HepG2 (cell line): ENCODE measurements at regions not wholly inside any gene's neighbourhood (a gene's known extent, or its start where the extent isn't known, plus 50 kb on each side); places are given as distances from the start of the nearest gene placed in this dataset.

Experiments used
- ATRX ChIP-seq: sonication (generic); formaldehyde crosslinking; IDR thresholded peaks from 2 replicates; pipeline ENCODE4 v1.4.0; 2020; ENCODE audit warnings: missing genetic modification reagents, borderline replicate concordance
- KAT2B ChIP-seq: fragments of 150-350 bp; IDR thresholded peaks from 2 replicates; pipeline ENCODE4 v1.6.1; 2014; ENCODE audit warnings: low read depth, low read length, borderline replicate concordance
- NFKBIZ ChIP-seq: IDR thresholded peaks from 2 replicates; pipeline ENCODE4 v1.6.1; 2018; ENCODE audit warnings: missing genetic modification reagents, missing compliant biosample characterization
- NFYC ChIP-seq: IDR thresholded peaks from 2 replicates; pipeline ENCODE4 v1.6.1; 2016; ENCODE audit warnings: missing genetic modification reagents, missing compliant biosample characterization
- NKX3-1 ChIP-seq: sonication (generic); formaldehyde crosslinking; IDR thresholded peaks from 2 replicates; pipeline ENCODE4 v1.5.0; 2020; ENCODE audit warnings: missing genetic modification reagents
- NPAS2 ChIP-seq: sonication (generic); formaldehyde crosslinking; IDR thresholded peaks from 2 replicates; pipeline ENCODE4 v1.8.0; 2022; ENCODE audit warnings: mild to moderate bottlenecking, missing genetic modification reagents, borderline replicate concordance
- RBFOX2 ChIP-seq: fragments of 200-400 bp; formaldehyde crosslinking; IDR thresholded peaks from 2 replicates; pipeline ENCODE4 v1.6.1; 2017; ENCODE audit warnings: low read depth, mild to moderate bottlenecking, low read length
- SMAD1 ChIP-seq: sonication (generic); formaldehyde crosslinking; IDR thresholded peaks from 2 replicates; pipeline ENCODE4 v1.4.0; 2020; ENCODE audit warnings: missing genetic modification reagents, low read depth, mild to moderate bottlenecking, borderline replicate concordance
- TCF12 ChIP-seq, 2 experiments: fragments of 450-650 bp in 1 of 2; sonication (generic) in 1 of 2; formaldehyde crosslinking in 1 of 2; IDR thresholded peaks; 2 replicates each; pipeline versions ENCODE4 v1.6.1 to v1.8.0; 2017 to 2022; ENCODE audit warnings: antibody characterized with exemption in 1 of 2, mild to moderate bottlenecking in 1 of 2, missing genetic modification reagents in 1 of 2, moderate library complexity in 1 of 2
- YY1 ChIP-seq: IDR thresholded peaks from 2 replicates; pipeline ENCODE4 v1.6.1; 2011; ENCODE audit warnings: low read length, low read depth, moderate library complexity, mild to moderate bottlenecking; ENCODE audit not compliant: insufficient read depth, insufficient replicate concordance
- ZBTB38 ChIP-seq: sonication (generic); formaldehyde crosslinking; IDR thresholded peaks from 2 replicates; pipeline ENCODE4 v1.5.1; 2020; ENCODE audit warnings: mild to moderate bottlenecking, missing genetic modification reagents
- ZFP82 ChIP-seq: sonication (generic); formaldehyde crosslinking; IDR thresholded peaks from 2 replicates; pipeline ENCODE4 v1.5.1; 2020; ENCODE audit warnings: mild to moderate bottlenecking, missing genetic modification reagents, borderline replicate concordance
- ZMYM3 ChIP-seq: sonication (generic); formaldehyde crosslinking; IDR thresholded peaks from 2 replicates; pipeline ENCODE4 v1.5.1; 2020; ENCODE audit warnings: mild to moderate bottlenecking, missing genetic modification reagents
- ZMYM4 ChIP-seq: sonication (generic); formaldehyde crosslinking; IDR thresholded peaks from 2 replicates; pipeline ENCODE4 v1.8.1; 2023; ENCODE audit warnings: mild to moderate bottlenecking, missing genetic modification reagents
- ZNF232 ChIP-seq: sonication (generic); formaldehyde crosslinking; IDR thresholded peaks from 2 replicates; pipeline ENCODE4 v1.4.0; 2020; ENCODE audit warnings: missing genetic modification reagents, borderline replicate concordance
- ZNF30 ChIP-seq: sonication (generic); formaldehyde crosslinking; IDR thresholded peaks from 2 replicates; pipeline ENCODE4 v1.5.0; 2020; ENCODE audit warnings: mild to moderate bottlenecking, missing genetic modification reagents
- ZNF326 ChIP-seq: sonication (generic); formaldehyde crosslinking; IDR thresholded peaks from 2 replicates; pipeline ENCODE4 v1.4.0; 2020; ENCODE audit warnings: missing genetic modification reagents, borderline replicate concordance
- ZNF569 ChIP-seq: sonication (generic); formaldehyde crosslinking; IDR thresholded peaks from 2 replicates; pipeline ENCODE4 v1.5.0; 2020; ENCODE audit warnings: mild to moderate bottlenecking, missing genetic modification reagents, moderate library complexity, borderline replicate concordance
- TF ChIP-seq, protein P1 (sequence below): sonication (generic); formaldehyde crosslinking; IDR thresholded peaks from 2 replicates; pipeline ENCODE4 v1.9.0; 2021; ENCODE audit warnings: missing genetic modification reagents, mild to moderate bottlenecking, borderline replicate concordance
- TF ChIP-seq, protein P2 (sequence below): sonication (generic); formaldehyde crosslinking; IDR thresholded peaks from 2 replicates; pipeline ENCODE4 v1.4.0; 2020; ENCODE audit warnings: missing genetic modification reagents; ENCODE audit errors: not compliant biosample characterization
- TF ChIP-seq, protein P3 (sequence below): IDR thresholded peaks from 2 replicates; pipeline ENCODE4 v1.6.1; 2016; ENCODE audit warnings: low read depth
- TF ChIP-seq, protein P4 (sequence below): sonication (generic); formaldehyde crosslinking; IDR thresholded peaks from 2 replicates; pipeline ENCODE4 v1.5.1; 2020; ENCODE audit warnings: mild to moderate bottlenecking, missing genetic modification reagents, borderline replicate concordance

DNA sequence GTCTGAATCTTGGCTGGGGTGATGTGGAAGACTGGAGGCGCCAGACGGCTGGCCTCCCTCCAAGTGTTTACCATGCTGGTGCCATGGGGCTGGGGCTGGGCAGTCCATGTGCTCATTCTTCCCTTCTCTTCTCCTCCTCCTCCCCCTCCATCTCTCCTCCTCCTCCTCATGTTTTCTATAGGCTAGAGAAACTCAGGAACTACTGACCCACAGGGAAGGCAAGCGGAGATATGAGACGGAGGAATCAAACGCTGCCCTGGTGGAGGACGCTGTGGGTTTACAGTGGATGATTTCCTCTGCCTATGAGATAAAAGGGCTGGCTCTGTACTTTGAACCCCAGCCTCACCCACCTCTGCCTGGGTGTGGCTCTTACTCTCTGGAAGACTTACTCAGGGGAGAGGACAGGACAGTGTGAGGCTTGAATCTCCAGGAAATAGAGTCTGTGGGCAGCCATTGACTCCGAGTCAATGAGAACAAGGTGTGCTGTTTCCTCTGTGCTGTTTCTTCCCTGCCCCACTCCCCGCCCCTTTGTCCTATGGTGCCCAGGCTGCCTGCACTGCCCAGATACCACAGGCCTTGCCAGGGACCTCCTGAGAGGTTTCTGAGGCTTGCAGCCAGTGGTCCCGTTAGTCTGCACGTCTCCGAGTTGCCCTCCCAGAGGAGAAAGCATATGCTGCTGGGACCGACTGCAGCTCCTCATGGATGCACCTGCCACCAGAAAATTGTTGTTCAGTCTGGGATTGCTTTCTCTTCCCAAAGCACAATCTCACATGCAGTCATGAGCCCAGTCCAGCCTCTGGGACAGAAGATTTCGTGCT is 132.6 kb upstream of the ARHGAP5 start (continued):
- TF ChIP-seq YY1 (peak; percentile 25), SMAD1 (no peak), ZBTB38 (CRISPR knock-in tag) (no peak; the same call in 1 of the 2 replicates), ATRX (CRISPR knock-in tag) (no peak), ZNF569 (CRISPR knock-in tag) (no peak), TCF12 (IDR thresholded peaks at IDR 0.05) (no peak), TCF12 (CRISPR knock-in tag; IDR thresholded peaks at IDR 0.05) (no peak), ZMYM4 (CRISPR knock-in tag) (peak; percentile 71), KAT2B (no peak), NFYC (CRISPR knock-in tag) (no peak; the same call in 1 of the 2 replicates), NPAS2 (CRISPR knock-in tag) (no peak), ZNF232 (CRISPR knock-in tag) (0 out of 2 replicates have a peak, but pooled peaks have one; percentile 52), ZNF30 (no peak), RBFOX2 (peak; percentile 72), NFKBIZ (CRISPR knock-in tag) (no peak), ZMYM3 (peak; percentile 44), ZFP82 (no peak), ZNF326 (CRISPR knock-in tag) (0 out of 2 replicates have a peak, but pooled peaks have one; percentile 16), NKX3-1 (CRISPR knock-in tag) (peak; percentile 57; the same call in 1 of the 2 replicates)
- TF ChIP-seq, protein P1, sequence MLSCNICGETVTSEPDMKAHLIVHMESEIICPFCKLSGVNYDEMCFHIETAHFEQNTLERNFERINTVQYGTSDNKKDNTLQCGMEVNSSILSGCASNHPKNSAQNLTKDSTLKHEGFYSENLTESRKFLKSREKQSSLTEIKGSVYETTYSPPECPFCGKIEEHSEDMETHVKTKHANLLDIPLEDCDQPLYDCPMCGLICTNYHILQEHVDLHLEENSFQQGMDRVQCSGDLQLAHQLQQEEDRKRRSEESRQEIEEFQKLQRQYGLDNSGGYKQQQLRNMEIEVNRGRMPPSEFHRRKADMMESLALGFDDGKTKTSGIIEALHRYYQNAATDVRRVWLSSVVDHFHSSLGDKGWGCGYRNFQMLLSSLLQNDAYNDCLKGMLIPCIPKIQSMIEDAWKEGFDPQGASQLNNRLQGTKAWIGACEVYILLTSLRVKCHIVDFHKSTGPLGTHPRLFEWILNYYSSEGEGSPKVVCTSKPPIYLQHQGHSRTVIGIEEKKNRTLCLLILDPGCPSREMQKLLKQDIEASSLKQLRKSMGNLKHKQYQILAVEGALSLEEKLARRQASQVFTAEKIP (CRISPR knock-in tag), result no peak
- TF ChIP-seq, protein P2, sequence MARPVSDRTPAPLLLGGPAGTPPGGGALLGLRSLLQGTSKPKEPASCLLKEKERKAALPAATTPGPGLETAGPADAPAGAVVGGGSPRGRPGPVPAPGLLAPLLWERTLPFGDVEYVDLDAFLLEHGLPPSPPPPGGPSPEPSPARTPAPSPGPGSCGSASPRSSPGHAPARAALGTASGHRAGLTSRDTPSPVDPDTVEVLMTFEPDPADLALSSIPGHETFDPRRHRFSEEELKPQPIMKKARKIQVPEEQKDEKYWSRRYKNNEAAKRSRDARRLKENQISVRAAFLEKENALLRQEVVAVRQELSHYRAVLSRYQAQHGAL, result no peak
- TF ChIP-seq, protein P3, sequence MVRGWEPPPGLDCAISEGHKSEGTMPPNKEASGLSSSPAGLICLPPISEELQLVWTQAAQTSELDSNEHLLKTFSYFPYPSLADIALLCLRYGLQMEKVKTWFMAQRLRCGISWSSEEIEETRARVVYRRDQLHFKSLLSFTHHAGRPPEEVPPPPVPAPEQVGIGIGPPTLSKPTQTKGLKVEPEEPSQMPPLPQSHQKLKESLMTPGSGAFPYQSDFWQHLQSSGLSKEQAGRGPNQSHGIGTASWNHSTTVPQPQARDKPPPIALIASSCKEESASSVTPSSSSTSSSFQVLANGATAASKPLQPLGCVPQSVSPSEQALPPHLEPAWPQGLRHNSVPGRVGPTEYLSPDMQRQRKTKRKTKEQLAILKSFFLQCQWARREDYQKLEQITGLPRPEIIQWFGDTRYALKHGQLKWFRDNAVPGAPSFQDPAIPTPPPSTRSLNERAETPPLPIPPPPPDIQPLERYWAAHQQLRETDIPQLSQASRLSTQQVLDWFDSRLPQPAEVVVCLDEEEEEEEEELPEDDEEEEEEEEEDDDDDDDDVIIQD, result peak; percentile 90
- TF ChIP-seq, protein P4, sequence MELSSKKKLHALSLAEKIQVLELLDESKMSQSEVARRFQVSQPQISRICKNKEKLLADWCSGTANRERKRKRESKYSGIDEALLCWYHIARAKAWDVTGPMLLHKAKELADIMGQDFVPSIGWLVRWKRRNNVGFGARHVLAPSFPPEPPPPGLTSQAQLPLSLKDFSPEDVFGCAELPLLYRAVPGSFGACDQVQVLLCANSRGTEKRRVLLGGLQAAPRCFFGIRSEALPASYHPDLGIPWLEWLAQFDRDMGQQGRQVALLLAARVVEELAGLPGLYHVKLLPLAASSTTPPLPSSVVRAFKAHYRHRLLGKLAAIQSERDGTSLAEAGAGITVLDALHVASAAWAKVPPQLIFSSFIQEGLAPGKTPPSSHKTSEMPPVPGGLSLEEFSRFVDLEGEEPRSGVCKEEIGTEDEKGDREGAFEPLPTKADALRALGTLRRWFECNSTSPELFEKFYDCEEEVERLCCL (CRISPR knock-in tag), result no peak
